IPS DF 4.7 (cell line): ENCODE measurements at regions not wholly inside any gene's neighbourhood (a gene's known extent, or its start where the extent isn't known, plus 50 kb on each side); places are given as distances from the start of the nearest gene placed in this dataset.

Experiments
- DNase-seq: peaks from one replicate; pipeline ENCODE4 v3.0.0-alpha.2; 2013; ENCODE audit warnings: low spot score; ENCODE audit errors: extremely low read depth

DNA sequence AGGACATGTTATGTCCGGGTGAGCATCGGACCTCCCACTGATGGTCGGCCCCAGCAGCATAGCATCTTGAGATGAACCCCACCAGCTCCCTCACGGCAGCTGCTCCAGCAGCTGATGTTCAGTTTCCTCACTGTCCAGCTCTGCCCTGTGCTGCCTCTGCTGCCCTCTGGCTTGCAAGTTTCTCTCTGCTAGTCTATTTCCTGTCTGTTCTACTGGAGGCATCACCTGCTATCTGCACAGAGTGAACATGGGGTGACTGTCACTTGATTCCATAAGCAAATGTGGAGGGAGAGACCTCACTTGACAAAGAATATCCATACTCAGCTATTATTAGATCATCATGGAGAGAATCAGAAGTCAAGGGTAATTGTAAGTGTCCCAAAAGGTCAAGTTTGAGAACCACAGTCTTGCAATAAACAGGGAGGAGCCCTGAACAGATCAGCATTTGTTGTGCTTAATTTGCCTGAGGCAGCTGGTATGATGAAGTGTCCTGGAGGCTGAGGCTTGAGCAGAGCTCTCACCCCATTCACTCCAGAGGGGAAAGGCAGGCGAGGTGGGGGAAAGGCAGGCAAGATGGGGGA is 702.8 kb downstream of the SEMA5A start:
- no peak for DNase-seq

DNA sequence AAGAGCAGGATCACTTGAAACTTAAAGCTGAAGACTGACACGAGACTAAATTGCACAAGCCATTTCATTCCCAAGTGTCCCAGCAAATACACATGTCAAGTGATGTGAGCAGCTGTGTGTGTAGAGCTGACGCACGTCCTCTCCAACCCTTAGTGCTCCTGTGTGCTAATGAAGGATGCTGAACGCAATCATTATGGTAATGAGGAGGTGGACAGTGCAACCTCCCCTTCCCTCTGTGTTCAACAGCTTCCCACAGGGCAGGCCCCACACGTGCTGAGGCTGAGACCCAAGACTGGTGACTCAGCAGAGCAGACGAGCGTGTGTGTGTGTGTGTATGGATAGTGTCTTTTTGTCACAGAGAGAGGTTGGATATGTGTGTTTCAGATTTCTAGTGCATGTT is 702.1 kb downstream of the SEMA5A start:
- DNase-seq, result no peak

DNA sequence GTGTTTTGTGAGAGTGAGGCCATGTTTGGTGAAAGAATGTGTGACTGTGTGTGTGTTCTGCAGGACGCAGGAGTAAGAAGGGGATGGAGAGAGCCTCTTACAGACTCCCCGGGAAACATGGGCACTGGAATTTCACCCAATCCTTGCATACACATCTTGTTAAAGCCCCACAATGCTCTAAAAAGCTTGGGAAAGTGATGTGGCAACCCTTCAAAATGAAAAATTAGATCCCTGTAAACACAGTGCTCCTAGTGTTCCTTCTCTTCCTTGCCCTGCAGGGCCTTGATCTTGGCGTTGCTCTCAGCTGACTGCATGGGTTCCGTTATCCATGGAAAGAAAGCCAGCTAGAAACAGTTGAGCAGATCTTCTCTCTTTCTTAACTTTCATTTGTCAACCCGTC is 701.7 kb downstream of the SEMA5A start:
- DNase-seq, result no peak

DNA sequence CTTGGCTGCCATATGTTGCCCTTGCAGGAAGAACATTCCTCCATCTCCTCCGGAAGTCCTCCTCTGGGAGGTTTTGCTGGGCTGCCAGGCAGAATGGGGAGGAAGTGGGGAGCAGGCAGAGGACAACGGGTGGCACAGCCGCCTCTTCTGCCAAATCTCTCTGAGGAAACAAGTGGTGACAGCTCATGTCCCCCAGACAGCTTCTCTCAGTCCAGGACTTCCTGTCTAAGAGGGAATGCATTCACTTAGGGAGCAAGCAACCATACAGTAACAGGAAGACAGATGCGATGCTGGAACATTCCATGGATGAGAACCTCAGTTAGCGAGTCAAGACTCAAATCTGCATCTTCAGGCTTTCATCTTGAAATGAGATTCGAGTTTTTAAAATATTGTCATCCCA is 701.0 kb downstream of the SEMA5A start:
- no peak for DNase-seq

DNA sequence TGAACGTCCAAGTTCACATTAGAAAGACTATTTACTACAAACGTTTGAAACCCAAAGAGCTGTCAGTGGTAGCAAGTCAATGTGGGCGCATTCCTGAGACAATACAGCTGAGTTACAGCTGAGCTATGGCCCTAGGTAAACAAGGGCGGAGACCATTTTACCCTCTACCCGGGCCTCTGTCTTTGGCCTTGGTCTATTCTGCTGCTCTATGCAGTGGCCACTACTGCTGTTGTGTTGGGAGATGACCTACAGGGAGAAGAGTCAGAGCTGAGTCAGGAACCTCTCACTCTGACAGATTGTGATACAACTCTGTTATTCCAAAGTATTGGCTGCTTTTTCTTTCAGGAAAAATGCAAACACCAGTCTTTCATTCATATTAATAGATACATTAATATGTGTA is 700.6 kb downstream of the SEMA5A start:
- no peak for DNase-seq

DNA sequence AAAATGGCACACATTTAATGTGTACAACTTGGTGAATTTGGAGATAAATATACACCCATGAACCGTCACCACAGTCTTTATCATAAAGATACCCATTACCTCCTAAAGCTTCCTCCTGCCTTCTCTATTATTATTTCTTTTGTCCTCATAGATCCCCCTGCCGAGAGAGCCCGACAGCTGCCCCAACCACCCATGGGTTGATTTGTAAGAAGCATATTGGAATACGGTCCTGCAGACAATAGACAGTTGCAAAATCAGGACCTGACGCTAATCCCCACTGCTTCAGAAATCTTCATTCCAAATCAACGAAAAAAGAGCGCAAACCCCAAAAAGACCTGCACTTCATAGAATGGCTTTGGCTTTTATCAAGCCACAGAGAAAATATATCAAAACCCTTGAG is 697.5 kb downstream of the SEMA5A start:
- no peak for DNase-seq

DNA sequence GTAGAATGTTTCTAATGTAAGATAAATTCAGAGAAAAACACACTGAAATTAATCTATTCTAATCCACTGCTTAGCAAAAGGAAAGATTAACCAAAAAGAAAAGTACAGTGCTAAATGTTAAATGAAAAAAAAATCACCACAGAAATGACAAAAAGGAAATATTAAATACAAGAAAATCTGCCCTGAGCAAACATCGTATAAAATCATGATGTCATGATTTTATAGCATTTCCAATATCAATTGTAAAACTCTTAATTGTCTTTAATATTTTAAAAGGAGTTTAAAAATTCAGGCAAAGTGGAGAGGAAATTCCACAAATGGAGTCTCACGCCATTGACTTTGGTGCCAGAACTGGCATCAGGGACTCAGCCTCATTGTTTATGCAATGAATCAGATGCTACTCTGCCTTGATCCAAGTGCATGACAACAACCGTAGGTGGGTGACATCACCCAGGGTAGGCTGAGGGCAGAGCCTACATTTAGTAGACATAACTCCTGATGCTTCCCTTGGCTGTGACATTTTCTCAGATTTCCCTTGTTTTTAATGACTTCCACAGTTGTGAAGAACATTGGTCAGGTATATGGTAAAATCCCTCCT is 696.8 kb downstream of the SEMA5A start:
- DNase-seq, result no peak

DNA sequence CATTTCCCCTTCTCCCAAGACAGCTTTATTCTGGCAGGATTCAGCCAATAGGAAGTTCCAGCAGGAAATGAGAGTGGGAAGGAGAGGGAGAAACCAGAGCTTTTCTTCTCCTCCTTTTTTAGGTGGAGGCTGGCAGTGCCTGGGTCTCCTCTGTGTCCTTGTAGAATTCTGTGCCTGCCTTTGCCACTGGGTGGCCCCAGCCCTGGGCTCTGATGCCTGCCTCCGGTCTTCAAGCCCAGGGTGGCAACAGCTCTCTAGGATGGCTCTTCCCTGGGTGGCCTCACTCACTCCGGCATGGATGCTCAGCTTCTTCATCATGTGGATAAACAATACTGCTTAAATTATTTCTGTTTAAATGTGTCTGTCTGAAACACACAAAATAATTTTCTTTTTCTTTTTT is 694.8 kb downstream of the SEMA5A start:
- DNase-seq, result no peak

DNA sequence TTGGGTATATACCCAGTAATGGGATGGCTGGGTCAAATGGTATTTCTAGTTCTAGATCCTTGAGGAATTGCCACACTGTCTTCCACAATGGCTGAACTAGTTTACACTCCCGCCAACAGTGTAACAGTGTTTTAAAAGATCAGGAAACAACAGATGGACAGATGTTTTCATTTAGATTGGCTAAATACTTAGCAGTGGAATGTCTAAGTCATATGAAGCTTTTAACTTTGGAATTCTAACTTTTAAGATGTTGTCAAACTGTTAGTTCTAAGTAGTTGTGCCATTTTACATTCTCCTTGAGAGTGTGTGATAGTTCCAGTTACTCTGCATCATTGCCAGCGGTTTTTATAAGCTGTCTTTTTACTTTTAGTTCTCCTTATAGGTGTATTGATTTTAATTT is 688.8 kb downstream of the SEMA5A start:
- no peak for DNase-seq

DNA sequence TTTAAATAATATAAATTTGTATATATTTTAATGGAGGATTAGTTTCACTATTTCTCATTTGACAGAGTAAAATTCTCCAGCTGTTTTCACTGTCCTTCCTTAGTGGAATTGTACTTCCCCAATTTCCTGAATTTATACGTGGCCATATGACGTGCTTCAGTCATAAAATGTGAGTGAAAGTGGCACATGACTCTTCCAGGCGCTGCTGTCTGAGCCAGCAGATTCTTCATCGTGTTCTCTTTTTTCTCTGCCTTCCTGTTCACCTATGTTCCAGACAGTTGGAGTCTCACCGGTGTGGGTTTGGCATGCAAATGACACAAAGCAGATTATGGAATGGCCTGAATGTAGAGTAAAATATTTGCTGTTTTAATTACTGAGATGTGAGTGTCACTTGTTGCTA is 684.1 kb downstream of the SEMA5A start:
- DNase-seq, result no peak

DNA sequence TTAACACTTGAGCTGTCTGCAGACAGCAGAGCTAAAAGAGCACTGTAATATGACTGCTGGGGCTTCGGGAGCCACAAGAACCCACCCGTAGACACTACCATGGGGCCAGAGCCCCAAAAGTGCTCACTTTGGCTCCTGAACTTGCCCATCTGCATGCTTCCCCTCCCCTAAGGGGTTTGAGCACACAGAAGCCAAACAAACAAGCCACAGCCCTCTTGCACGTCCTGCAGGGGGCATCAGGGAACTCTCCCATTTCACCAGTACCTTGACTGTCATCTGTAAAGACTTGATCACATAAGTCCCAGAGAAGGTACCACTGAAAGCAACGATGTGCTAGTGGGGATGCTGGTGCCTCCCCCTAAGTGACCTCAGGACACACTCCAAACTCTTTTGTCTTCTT is 681.8 kb downstream of the SEMA5A start:
- peak; percentile 41 for DNase-seq

DNA sequence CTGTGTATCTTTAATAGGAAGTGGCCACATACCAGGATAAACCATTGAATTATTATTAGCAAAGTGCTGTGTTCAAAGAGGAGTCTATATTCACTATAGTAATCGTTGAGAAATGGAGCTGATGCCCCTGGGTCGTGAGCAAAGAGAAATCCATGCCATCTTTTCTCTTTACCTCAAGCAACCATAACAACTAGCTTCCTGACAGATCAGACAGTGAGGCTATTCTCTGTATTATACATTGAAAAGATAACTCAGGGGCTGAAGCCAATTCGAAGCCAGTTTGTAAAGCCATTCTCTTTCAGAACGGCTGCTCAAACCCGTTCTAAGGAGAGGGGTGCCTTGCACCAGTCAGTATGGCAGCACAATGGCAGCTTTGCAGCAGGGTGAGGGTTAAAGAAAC is 680.6 kb downstream of the SEMA5A start:
- DNase-seq, result no peak

DNA sequence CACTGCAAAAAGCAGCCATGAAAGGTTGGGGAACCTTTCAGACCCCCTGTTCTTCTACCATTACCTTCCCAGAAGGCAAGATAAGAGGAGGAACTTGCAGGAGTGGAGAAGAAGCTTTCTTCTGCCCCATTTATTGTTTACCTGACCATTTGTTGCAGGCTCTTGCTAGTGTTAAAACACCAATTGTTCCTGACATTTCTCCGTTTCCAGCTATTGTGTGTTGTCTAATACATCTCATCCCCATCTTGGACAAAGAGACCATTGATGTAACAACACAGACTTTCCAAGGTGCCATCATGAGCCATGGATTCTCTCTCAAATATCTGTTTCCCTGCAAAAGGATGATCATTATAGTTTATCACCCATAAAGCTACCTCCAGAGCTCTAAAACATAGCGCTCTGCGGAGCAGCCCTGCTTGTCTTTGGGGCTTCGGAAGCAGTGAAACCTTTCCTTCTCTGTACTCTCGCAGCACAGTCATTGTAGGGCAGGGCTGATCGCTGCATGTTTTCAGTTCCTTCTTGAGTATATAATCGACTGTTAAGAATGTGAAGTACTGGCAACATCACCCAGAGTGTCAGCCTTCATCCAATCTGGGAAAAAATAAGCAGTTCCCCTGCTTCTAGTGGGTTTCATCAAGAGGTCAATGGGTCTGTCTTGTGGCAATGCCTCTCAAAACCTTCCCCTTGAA is 680.0 kb downstream of the SEMA5A start:
- DNase-seq, result no peak

DNA sequence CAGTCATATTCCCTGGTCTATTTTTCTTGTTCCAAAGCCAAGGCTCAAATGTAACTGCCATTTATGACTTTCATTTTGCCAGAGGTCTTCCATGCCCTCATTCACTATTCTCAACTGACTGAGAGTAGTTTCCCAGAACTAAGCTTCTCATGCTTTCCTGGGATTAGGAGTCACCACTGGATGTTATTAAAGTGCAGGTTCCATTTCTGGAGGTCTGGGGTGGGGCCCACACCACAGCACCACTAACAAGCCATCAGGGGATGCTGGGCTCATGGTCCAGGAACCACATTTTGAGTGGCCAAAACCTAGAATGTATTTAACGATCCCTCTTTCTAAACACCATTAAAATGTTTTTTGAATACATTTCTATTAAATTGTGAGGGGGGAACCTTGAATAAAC is 677.6 kb downstream of the SEMA5A start:
- no peak for DNase-seq

DNA sequence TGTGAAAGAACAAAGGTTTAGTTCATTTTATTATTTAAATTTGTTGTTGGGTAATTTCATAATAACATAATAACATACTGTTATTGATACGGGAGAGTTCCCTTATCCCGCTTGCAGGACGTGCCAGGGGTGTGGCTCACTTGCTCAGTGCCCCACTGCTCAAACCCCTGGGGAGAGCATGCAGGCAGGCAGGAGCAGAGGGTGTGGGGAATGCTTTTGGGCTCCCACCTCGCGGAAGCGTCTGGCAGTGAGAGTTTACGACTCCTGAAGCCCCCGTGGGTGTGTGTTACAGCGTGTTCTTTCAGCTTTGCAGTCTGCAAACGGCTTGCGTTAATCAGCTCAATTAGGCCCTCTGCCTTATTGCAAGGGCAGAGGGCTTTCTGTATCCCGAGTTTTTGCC is 675.9 kb downstream of the SEMA5A start:
- no peak for DNase-seq

DNA sequence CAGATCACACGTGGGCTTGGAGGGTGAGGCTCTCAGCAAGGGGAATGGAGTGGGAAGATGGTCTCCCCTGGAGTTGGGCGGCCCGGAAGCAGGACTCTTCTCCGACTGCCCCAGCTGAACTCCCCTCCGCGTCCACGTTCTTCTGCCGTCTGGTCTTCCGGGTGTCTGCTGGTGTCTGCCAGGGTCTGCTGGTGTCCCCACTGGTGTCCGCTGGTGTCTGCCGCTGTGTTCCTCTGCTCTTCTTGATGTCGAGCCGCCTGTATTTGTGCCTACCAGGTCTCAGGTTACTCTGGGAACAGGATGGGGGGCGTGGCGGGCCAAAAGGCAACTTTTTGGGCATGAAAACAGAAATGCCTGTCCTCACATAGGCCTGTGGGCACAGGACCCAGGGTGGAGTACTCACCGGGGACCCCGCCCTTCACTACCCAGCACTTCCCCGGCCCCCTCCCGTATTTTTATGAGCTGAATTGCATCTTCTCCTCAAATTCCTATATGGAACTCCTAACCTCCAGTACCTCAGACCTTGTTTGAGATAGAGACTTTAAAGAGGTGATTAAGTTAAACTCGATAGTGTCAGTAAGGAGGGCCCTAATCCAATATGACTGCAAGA is 675.4 kb downstream of the SEMA5A start:
- DNase-seq, result no peak

DNA sequence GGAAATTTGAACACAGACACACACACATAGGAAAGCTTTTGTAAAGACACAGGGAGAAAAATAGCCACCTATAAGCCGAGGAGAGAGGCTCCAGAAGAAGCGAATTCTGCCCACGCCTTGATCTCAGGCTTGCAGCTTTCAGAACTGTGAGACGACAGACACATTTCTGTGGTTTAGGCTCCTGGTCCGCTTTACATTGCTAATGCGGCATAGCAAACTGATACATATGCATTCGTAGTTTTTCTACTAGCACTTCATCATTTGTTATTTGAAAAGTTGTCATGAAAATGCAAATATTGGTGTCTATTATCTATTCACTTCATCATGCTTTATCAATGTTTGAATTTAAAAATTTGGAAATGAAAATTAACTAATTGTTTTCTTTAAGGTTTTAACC is 674.9 kb downstream of the SEMA5A start:
- DNase-seq, result no peak

DNA sequence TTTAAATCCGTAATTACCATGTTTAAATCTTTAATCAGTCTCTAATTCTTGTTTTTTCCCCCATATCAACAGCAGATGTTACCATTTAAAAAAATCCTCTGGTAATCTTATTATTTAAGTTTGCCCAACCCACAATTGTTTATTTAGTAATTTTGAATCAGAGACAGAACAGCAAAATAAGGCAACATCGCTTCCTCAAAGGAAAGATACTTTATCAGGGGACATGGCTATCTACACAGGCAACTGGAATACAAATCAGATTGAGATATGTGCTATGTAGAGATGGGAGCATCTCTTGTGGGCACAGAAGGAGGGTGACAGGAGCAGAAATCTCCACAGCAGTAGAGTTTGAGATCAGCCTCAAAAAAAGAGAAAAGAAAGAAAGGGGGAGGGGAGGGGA is 674.4 kb downstream of the SEMA5A start:
- DNase-seq, result no peak

DNA sequence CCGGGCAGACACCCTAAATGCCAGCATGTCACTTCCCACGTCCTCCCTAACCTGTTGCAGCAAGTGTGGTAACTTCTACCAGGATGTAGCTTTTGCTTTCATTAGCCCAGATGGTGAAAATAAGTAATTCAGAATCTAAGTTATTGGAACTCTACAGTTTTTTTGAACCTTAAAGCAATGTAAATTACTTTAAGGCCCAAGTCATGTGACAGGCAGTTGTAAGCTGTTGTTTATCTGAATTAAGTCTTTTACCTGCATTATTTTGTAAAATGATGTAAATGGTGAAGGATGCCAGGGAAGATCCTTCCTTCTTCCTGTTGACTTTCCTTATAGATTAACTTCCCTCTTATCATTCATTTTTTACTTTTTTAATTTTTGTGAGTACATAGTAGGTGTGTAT is 670.2 kb downstream of the SEMA5A start:
- DNase-seq, result no peak

DNA sequence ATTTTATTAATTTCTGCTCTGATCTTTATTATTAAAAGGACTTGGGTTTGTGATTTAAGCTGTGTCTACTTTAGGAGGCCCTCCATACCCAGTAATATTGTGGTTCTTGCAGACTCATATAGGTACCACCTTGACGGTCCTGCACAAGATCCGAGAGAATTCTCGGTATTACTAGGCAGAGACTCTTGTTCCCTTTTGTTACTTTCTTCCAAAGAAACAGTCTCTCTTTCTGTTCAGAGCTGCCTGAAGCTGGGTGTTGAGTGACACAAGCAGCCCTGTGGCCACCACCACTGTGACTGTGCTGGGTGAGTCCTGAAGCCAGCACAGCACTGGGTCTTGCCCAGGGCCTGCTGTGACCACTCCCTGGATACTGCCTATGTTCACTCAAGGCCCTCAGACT is 666.6 kb downstream of the SEMA5A start:
- no peak for DNase-seq

DNA sequence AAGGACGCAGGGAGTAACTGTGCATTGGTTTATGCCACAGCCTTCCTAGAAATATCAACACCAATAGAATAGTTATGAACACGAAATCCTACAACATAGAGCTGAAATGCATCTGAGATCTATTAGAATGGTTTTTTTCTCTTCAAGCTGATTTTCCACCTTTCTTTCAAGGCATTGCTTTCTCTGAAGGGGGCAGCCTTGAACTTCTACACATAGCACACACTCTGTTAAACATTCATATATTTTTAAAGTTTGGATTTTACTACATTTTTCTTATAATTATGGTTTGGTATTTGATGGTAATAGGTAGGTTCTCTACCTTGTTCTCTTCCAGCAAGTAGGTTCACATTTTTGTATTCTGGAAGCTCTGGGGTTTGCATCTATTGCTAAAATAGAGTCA is 661.8 kb downstream of the SEMA5A start:
- no peak for DNase-seq

DNA sequence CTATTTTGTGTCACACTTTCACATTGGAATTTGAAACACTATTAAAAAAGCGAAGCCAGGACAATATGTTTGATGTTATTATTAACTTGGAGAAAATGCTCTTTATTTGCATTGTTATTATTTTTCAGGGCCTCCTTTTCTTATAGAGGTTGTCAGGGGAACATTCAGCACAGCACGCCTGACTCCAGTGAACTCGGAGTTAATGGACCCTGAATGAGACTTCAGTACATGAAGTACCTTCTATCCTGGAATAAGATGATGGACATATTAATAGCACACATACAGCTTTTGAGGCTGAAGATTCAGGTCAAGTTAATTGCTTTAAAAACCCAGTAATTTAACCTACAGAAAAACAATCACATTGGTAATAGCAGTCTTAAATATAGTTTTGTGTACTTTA is 652.9 kb downstream of the SEMA5A start:
- DNase-seq, result no peak

DNA sequence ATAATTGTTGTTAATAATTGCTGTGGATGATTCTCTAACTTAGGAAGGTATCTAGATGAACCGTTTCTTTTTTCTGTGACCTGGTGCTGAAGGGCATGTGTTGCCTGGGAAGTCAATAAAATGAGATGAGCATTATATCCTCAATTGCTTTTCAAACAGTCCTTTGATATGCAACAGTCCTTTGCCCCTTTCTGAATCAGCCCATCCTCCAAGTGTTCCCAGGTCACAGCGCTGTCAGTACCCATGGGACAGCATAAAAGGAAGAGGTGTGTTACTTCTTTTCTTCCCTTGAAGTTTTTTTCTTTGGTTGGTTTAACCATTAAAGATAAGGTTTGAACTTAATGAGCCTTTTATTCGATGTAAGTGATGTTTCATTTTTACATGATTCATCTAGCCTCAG is 651.8 kb downstream of the SEMA5A start:
- DNase-seq, result no peak
